ENCODE measurements at regions not wholly inside any gene's neighbourhood (a gene's known extent, or its start where the extent isn't known, plus 50 kb on each side); places are given as distances from the start of the nearest gene placed in this dataset.
A peak's percentile ranks its signal among the peaks of the same experiment; 100 is the strongest.

- no peaks in the 10 kb centered on the region for H3K36me3 ChIP-seq (ENCODE audit: control insufficient read depth in 1 of 2, insufficient read depth in 2 of 2, low read length in 2 of 2)
- no peak overlapping the region for H2AFZ ChIP-seq (ENCODE audit: insufficient read depth, low read length, poor library complexity)
- H3K9ac ChIP-seq (ENCODE audit: low read length), result no peak overlapping the region
- H3K4ac ChIP-seq (ENCODE audit: low read depth, low read length), result no peak overlapping the region
- H3K18ac ChIP-seq (ENCODE audit: low read length), result no peak overlapping the region
- no peak overlapping the region for H2BK5ac ChIP-seq (ENCODE audit: low read depth, low read length, poor library complexity)
- H3K4me2 ChIP-seq (ENCODE audit: low read length), result no peak overlapping the region
- H2AK5ac ChIP-seq (ENCODE audit: low read length), result no peak overlapping the region
- no peak overlapping the region for H4K8ac ChIP-seq (ENCODE audit: low read depth, low read length)
- H4K91ac ChIP-seq (ENCODE audit: low read depth, low read length), result no peak overlapping the region
- H4K12ac ChIP-seq (ENCODE audit: low read depth, low read length), result no peak overlapping the region
- no peak overlapping the region for H3K27ac ChIP-seq (ENCODE audit: low read depth, low read length)
- no peak for DNase-seq
- H3K9me3 ChIP-seq (ENCODE audit: insufficient read depth, low read depth, low read length), result no peaks in the 10 kb centered on the region
- no peak overlapping the region for H2BK120ac ChIP-seq (ENCODE audit: insufficient read depth, low read length, poor library complexity)
- H2BK12ac ChIP-seq (ENCODE audit: low read length), result no peak overlapping the region
- H3K23ac ChIP-seq (ENCODE audit: low read length), result no peak overlapping the region
- no peaks in the 10 kb centered on the region for H3K4me1 ChIP-seq (ENCODE audit: control insufficient read depth in 1 of 2, insufficient read depth in 2 of 2, low read length in 2 of 2)
- H3K79me2 ChIP-seq (ENCODE audit: control insufficient read depth, insufficient read depth, low read length, poor library complexity), result no peaks in the 10 kb centered on the region
- H3K79me1 ChIP-seq (ENCODE audit: low read length), result no peaks in the 10 kb centered on the region
- no peak overlapping the region for H3K4me3 ChIP-seq (ENCODE audit: low read depth, low read length)
- H3K27me3 ChIP-seq (ENCODE audit: insufficient read depth, low read length), result no peaks in the 10 kb centered on the region
- no CpG with 5 or more reads among the region's 3 CpGs for WGBS (ENCODE audit: extremely low coverage, insufficient coverage, insufficient read length)
- H3K14ac ChIP-seq (ENCODE audit: low read length), result no peak overlapping the region
These were observed 1486.7 kb downstream of the FAM181B start for GRCh38 chr11:81246941-81247340.

GRCh38 chr11:81245791-81246190 is 1487.9 kb downstream of the FAM181B start:
- no peak overlapping the region for H3K4ac ChIP-seq (ENCODE audit: low read depth, low read length)
- H3K9me3 ChIP-seq (ENCODE audit: insufficient read depth, low read depth, low read length), result no peaks in the 10 kb centered on the region
- no peak overlapping the region for H4K8ac ChIP-seq (ENCODE audit: low read depth, low read length)
- no peak overlapping the region for H2BK12ac ChIP-seq (ENCODE audit: low read length)
- H3K36me3 ChIP-seq (ENCODE audit: control insufficient read depth in 1 of 2, insufficient read depth in 2 of 2, low read length in 2 of 2), result no peaks in the 10 kb centered on the region
- H4K12ac ChIP-seq (ENCODE audit: low read depth, low read length), result no peak overlapping the region
- H2AK5ac ChIP-seq (ENCODE audit: low read length), result no peak overlapping the region
- H3K79me1 ChIP-seq (ENCODE audit: low read length), result no peaks in the 10 kb centered on the region
- H3K27ac ChIP-seq (ENCODE audit: low read depth, low read length), result no peak overlapping the region
- no peak overlapping the region for H3K4me2 ChIP-seq (ENCODE audit: low read length)
- H2BK5ac ChIP-seq (ENCODE audit: low read depth, low read length, poor library complexity), result no peak overlapping the region
- H2AFZ ChIP-seq (ENCODE audit: insufficient read depth, low read length, poor library complexity), result no peak overlapping the region
- no peak overlapping the region for H2BK120ac ChIP-seq (ENCODE audit: insufficient read depth, low read length, poor library complexity)
- no peaks in the 10 kb centered on the region for H3K79me2 ChIP-seq (ENCODE audit: control insufficient read depth, insufficient read depth, low read length, poor library complexity)
- no peak overlapping the region for H3K18ac ChIP-seq (ENCODE audit: low read length)
- no peak overlapping the region for H3K9ac ChIP-seq (ENCODE audit: low read length)
- no peak overlapping the region for H4K91ac ChIP-seq (ENCODE audit: low read depth, low read length)
- H3K4me1 ChIP-seq (ENCODE audit: control insufficient read depth in 1 of 2, insufficient read depth in 2 of 2, low read length in 2 of 2), result no peaks in the 10 kb centered on the region
- no peak overlapping the region for H3K4me3 ChIP-seq (ENCODE audit: low read depth, low read length)
- no peak for DNase-seq
- H3K14ac ChIP-seq (ENCODE audit: low read length), result no peak overlapping the region
- no peak overlapping the region for H3K23ac ChIP-seq (ENCODE audit: low read length)
- no peaks in the 10 kb centered on the region for H3K27me3 ChIP-seq (ENCODE audit: insufficient read depth, low read length)
- WGBS (ENCODE audit: extremely low coverage, insufficient coverage, insufficient read length), result no CpG with 5 or more reads among the region's 3 CpGs

GRCh38 chr11:81241672-81242275 is 1491.9 kb downstream of the FAM181B start:
- no peak overlapping the region for H3K4me3 ChIP-seq (ENCODE audit: low read depth, low read length)
- no peaks in the 10 kb centered on the region for H3K27me3 ChIP-seq (ENCODE audit: insufficient read depth, low read length)
- no CpG with 5 or more reads among the region's 5 CpGs for WGBS (ENCODE audit: extremely low coverage, insufficient coverage, insufficient read length)
- no peak overlapping the region for H3K4ac ChIP-seq (ENCODE audit: low read depth, low read length)
- no peak overlapping the region for H2BK12ac ChIP-seq (ENCODE audit: low read length)
- no peak overlapping the region for H4K91ac ChIP-seq (ENCODE audit: low read depth, low read length)
- no peak overlapping the region for H3K27ac ChIP-seq (ENCODE audit: low read depth, low read length)
- H3K18ac ChIP-seq (ENCODE audit: low read length), result no peak overlapping the region
- H3K36me3 ChIP-seq (ENCODE audit: control insufficient read depth in 1 of 2, insufficient read depth in 2 of 2, low read length in 2 of 2), result no peaks in the 10 kb centered on the region
- H3K79me2 ChIP-seq (ENCODE audit: control insufficient read depth, insufficient read depth, low read length, poor library complexity), result no peaks in the 10 kb centered on the region
- H3K9ac ChIP-seq (ENCODE audit: low read length), result no peak overlapping the region
- no peak overlapping the region for H4K12ac ChIP-seq (ENCODE audit: low read depth, low read length)
- no peaks in the 10 kb centered on the region for H3K79me1 ChIP-seq (ENCODE audit: low read length)
- no peak overlapping the region for H3K4me2 ChIP-seq (ENCODE audit: low read length)
- no peak overlapping the region for H2BK120ac ChIP-seq (ENCODE audit: insufficient read depth, low read length, poor library complexity)
- H3K23ac ChIP-seq (ENCODE audit: low read length), result no peak overlapping the region
- no peaks in the 10 kb centered on the region for H3K4me1 ChIP-seq (ENCODE audit: control insufficient read depth in 1 of 2, insufficient read depth in 2 of 2, low read length in 2 of 2)
- no peak overlapping the region for H2BK5ac ChIP-seq (ENCODE audit: low read depth, low read length, poor library complexity)
- no peaks in the 10 kb centered on the region for H3K9me3 ChIP-seq (ENCODE audit: insufficient read depth, low read depth, low read length)
- no peak overlapping the region for H3K14ac ChIP-seq (ENCODE audit: low read length)
- DNase-seq, result no peak
- H2AK5ac ChIP-seq (ENCODE audit: low read length), result no peak overlapping the region
- H2AFZ ChIP-seq (ENCODE audit: insufficient read depth, low read length, poor library complexity), result no peak overlapping the region
- H4K8ac ChIP-seq (ENCODE audit: low read depth, low read length), result no peak overlapping the region

GRCh38 chr11:81237139-81237538 is 1496.5 kb downstream of the FAM181B start:
- Histone ChIP-seq H3K79me1 (ENCODE audit: low read length) (no peaks in the 10 kb centered on the region), H2BK12ac (ENCODE audit: low read length) (no peak overlapping the region), H3K18ac (ENCODE audit: low read length) (no peak overlapping the region), H3K4me3 (ENCODE audit: low read depth, low read length) (no peak overlapping the region), H4K8ac (ENCODE audit: low read depth, low read length) (no peak overlapping the region), H2AK5ac (ENCODE audit: low read length) (no peak overlapping the region), H3K4ac (ENCODE audit: low read depth, low read length) (no peak overlapping the region), H3K27me3 (ENCODE audit: insufficient read depth, low read length) (no peaks in the 10 kb centered on the region), H3K36me3 (ENCODE audit: control insufficient read depth in 1 of 2, insufficient read depth in 2 of 2, low read length in 2 of 2) (no peaks in the 10 kb centered on the region), H3K4me1 (ENCODE audit: control insufficient read depth in 1 of 2, insufficient read depth in 2 of 2, low read length in 2 of 2) (no peaks in the 10 kb centered on the region), H2BK5ac (ENCODE audit: low read depth, low read length, poor library complexity) (no peak overlapping the region), H3K9me3 (ENCODE audit: insufficient read depth, low read depth, low read length) (no peaks in the 10 kb centered on the region), H3K27ac (ENCODE audit: low read depth, low read length) (no peak overlapping the region), H4K91ac (ENCODE audit: low read depth, low read length) (no peak overlapping the region), H2BK120ac (ENCODE audit: insufficient read depth, low read length, poor library complexity) (no peak overlapping the region), H3K9ac (ENCODE audit: low read length) (no peak overlapping the region), H3K23ac (ENCODE audit: low read length) (no peak overlapping the region), H3K79me2 (ENCODE audit: control insufficient read depth, insufficient read depth, low read length, poor library complexity) (no peaks in the 10 kb centered on the region), H2AFZ (ENCODE audit: insufficient read depth, low read length, poor library complexity) (no peak overlapping the region), H3K4me2 (ENCODE audit: low read length) (no peak overlapping the region), H4K12ac (ENCODE audit: low read depth, low read length) (no peak overlapping the region), H3K14ac (ENCODE audit: low read length) (no peak overlapping the region)
- no CpG with 5 or more reads among the region's 1 CpG for WGBS (ENCODE audit: extremely low coverage, insufficient coverage, insufficient read length)
- peak; percentile 7 to 54 for DNase-seq

All from trophoblast cell (in vitro differentiated cells and primary cell).